Jurkat, Clone E6-1 (cell line): ENCODE measurements at regions not wholly inside any gene's neighbourhood (a gene's known extent, or its start where the extent isn't known, plus 50 kb on each side); places are given as distances from the start of the nearest gene placed in this dataset.
"Not testable (repeated sequence)": the region's sequence is repeated elsewhere in the genome, so short reads cannot be mapped to it uniquely, and the experiment has no call there.

ENCODE experiments used
- DNase-seq: peaks from one replicate; pipeline ENCODE4 v3.0.0-alpha.2; 2011; ENCODE audit warnings: low read depth, low spot score
- H3K4me3 ChIP-seq: 2 replicates; pipeline ENCODE4 v1.5.1; 2011; ENCODE audit warnings: mild to moderate bottlenecking, low read length, control low read depth, moderate library complexity

DNA sequence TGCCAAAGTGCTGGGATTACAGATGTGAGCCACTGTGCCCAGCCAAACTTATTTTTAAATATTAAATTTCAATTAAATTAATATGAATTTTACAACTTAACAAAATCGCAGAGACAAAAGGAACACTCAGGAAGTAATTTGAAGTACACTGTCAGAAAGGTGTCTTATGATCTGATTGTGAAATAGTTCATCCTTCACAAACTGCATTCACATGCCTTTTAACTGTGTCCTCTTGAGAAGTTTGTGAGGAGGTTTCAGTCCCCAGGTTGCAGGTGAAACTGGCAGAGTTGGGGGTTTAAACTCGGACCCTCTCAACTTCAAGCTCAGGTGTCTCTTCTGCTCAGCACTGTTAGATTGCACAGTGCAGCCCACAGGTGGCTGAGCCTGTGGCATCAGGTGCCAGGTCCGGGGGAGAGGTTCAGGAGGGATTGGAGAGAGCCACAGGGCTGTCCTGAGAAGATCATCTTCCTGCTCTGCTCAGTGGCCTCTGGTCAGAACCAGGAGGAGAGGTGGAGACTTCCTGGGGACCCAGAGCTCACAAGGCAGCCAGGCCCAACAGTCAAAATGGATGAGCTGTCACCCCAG is 152.3 kb upstream of the RAB4A start:
- DNase-seq = no peak
- H3K4me3 ChIP-seq = no peak overlapping the region

DNA sequence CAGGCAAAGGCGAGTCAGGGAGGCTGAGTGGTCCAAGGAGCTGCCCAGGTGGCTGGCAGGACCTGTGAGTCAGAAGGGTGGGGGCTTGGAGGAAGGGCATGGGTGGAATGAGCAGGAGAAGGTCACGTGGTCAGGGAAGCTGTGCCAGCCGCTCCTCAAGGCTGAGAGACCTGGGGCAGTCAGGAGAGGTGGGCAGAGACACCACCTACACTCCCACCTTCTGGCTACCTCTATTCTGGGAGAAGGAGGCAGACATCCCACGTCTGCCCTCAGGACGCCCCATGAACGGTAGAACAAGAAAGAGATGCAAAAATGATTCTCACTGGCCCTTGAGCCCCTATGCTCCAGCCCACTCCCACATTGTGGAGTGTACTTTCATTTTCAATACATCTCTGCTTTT is 151.8 kb upstream of the RAB4A start:
- DNase-seq = no peak
- no peak overlapping the region for H3K4me3 ChIP-seq

- no peak overlapping the region for H3K4me3 ChIP-seq
- no peak for DNase-seq
Measured at GRCh38 chr1:229119876-229120275, 151.0 kb upstream of the RAB4A start.

- no peak for DNase-seq
- H3K4me3 ChIP-seq = no peak overlapping the region
Measured at GRCh38 chr1:229121845-229122436, 149.0 kb upstream of the RAB4A start.

GRCh38 chr1:229122606-229123005 is 148.3 kb upstream of the RAB4A start:
- no peak for DNase-seq
- H3K4me3 ChIP-seq = no peak overlapping the region

- H3K4me3 ChIP-seq = no peak overlapping the region
- no peak for DNase-seq
Measured at GRCh38 chr1:229124116-229124515, 146.8 kb upstream of the RAB4A start.

GRCh38 chr1:229124520-229125124 is 146.3 kb upstream of the RAB4A start:
- H3K4me3 ChIP-seq = no peak overlapping the region
- DNase-seq = no peak

DNA sequence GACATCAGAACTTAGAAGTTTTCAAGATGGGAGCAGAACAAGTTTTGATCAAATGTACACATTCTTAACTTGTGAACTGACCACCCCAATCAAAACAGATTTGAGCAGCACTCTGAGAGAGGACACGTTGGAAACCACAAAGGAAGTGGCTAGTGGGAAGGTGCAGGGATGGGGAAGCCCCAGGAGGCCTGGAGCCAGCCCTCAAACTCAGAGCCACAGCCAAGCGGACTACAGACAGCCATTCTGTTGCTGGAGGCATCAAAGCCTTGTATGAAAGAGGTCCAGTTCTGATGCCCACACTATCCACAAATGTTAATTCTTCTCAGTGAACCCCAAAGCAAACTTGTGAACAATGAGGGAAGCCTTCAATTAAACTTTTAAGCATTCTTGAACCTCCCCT is 143.6 kb upstream of the RAB4A start:
- H3K4me3 ChIP-seq = no peak overlapping the region
- peak; percentile 71 for DNase-seq

GRCh38 chr1:229128066-229128608 is 142.8 kb upstream of the RAB4A start:
- no peak for DNase-seq
- no peak overlapping the region for H3K4me3 ChIP-seq

- H3K4me3 ChIP-seq = peak overlapping the region; percentile 46
- DNase-seq = peak; percentile 92
Measured at GRCh38 chr1:229129301-229130027, 141.4 kb upstream of the RAB4A start.

- peak; percentile 94 for DNase-seq
- H3K4me3 ChIP-seq = peak overlapping the region; percentile 46
Measured at GRCh38 chr1:229130028-229130668, 140.8 kb upstream of the RAB4A start.

DNA sequence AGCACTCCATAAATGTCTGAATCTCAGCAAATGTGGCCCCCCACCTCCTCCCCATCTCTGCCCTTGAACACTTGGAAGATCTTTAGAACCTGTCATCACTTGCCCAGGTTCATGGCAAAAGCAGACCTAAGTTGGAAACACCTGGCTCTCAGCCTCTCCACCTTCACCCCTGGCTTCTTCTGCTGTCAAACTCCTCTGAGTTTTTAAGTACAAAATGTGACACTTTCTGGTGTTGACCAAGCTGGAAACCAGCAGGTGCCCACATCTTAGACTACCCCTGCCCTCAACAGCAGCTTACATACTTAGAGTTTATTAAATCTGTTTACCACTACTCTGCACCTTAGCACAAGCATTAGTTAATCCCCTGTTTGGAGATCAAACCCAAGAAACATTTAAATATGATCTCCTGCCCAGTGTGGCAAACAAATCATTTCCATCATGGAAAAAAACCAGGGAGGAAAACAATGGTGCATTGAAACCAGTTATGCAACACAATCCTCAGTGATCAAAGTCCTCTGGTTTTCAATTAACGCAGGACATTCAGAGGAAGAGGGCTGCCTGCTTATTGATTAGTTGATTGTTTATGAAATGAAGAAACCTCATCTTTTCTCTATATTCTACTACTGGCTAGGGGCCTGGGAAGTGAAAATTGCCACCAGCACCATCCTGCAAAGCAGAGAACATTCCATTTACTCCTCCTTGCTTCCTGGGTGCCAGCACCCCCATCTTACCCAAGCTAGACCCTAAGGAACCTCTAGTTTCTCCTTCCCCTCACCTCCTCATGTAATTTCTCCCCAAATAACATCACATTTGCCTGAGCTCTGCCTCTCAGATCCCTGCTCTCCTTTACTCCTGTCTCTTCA is 139.4 kb upstream of the RAB4A start:
- DNase-seq = peak; percentile 69
- no peak overlapping the region for H3K4me3 ChIP-seq

DNA sequence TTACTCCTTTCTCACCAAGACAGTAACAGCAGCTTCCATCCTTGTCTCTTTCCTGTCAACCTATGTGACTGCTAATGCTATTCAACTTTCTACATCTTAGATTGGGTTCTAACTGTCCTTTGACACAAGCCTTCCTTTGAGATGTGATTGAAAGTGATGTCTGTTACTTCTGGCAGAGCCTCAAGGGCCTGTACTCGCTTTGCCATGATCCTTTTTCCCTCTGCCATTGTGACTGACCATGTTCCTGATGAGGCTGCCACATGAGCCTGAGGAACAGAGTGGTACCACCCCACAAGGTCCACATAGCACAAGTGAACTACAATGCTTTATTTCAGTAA is 138.8 kb upstream of the RAB4A start:
- no peak for DNase-seq
- H3K4me3 ChIP-seq = no peak overlapping the region

GRCh38 chr1:229132706-229133105 is 138.2 kb upstream of the RAB4A start:
- no peak for DNase-seq
- H3K4me3 ChIP-seq = no peak overlapping the region

DNA sequence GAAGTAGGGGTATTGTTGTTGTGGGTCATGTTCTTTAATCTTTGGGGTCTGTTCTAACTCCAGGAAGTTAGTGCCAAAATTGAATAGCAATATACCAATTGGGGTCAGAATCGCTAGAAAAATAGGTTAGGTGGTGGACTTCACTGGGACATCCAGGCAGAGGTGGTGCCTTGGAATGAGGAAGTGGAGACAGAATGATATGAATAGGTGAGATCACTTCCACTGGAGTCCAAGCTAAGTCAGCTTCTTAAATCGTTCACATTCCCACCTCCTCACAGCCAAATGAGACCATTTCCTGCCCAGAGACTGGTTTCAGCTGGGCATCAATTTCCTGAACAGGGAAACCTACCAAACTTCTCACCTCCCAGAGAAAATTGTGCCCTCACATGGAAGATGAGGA is 137.8 kb upstream of the RAB4A start:
- DNase-seq = no peak
- H3K4me3 ChIP-seq = no peak overlapping the region

GRCh38 chr1:229133811-229134210 is 137.1 kb upstream of the RAB4A start:
- DNase-seq = no peak

GRCh38 chr1:229134381-229135217 is 136.3 kb upstream of the RAB4A start:
- H3K4me3 ChIP-seq, DNase-seq: not testable (repeated sequence)

More at GRCh38 chr1:229133811-229134210, 137.1 kb upstream of the RAB4A start:
- no peak overlapping the region for H3K4me3 ChIP-seq

- DNase-seq = no peak
- no peak overlapping the region for H3K4me3 ChIP-seq
Measured at GRCh38 chr1:229135773-229136172, 135.1 kb upstream of the RAB4A start.
